HG02981 (cell line): ENCODE measurements at regions not wholly inside any gene's neighbourhood (a gene's known extent, or its start where the extent isn't known, plus 50 kb on each side); places are given as distances from the start of the nearest gene placed in this dataset.

Source experiments
- ATAC-seq: cut with Tn5 transposase; IDR thresholded peaks from one replicate; pipeline ENCODE4 v1.9.1; 2021; ENCODE audit warnings: mild to moderate bottlenecking, moderate library complexity; ENCODE audit not compliant: unreplicated experiment

DNA sequence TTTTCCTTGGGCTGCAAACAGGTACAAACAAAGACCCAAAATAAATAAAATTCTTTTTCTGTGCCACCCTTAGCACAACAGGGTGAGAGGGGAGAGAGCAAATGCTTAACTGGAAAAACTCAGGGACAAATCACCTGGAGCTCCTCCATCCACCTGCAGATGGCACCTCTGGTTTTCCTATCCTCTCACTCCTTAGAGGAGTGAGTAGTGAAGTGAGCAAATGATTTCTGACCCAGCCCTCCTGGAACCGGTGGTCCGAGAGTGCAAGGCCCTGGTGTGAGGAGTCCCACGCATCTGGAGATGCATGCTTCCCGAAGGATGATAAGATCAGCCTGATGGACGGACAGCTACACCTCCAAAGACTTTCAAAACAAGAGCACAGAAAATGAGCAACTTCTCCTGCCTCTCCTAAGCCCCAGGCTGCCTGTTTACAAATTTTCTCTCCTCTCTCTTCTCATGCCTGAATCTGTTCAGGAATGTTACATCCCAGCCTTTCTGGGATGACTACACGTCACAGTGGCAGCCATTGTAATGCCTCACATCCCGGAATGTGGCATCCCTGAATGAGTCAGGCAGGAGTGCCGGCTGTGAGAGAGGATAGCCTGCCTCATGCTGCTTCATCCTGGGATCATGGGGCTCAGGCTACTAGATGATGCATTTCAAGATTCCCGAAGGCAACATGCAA is 86.4 kb downstream of the ADRB2 start:
- no peak for ATAC-seq

DNA sequence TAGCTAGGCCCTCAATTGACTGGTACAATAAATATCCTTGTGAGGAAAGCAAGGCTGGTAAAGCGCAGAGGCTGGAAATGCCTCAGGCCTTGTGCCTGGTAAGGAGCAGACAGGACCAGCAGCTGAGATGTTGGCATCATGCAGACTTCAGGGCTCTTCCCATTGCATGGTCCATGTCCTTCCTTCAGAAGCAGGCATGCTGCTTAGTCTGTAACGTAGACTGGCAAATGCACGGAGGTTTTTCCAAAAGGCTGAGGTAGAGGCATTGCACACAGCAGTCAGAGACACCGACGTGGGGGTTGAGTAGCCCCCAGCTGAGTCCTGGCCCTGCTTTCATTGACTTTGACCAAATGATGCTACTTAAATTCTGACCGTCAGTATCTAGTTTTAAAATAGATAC is 87.1 kb downstream of the ADRB2 start:
- ATAC-seq = no peak

DNA sequence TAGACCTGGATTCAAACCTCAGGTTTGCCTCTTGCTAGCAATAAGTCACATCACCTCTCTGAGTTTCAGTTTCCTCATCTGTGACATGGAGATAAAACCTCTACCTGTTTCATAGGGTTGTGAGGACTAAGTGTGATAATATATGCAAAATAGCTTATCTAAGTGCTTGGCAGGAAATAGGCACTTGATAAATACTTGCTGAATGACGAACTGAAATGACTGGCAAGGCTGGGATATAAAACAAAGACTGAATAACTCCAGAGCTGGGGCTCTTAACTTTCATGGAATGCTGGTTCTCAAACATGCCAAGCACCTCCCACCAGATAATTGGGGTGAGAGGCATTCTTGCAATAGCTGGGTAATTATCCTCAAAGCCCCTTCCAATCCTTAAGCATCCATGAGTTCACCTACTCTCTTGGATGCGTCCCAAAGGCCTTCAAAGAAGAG is 87.6 kb downstream of the ADRB2 start:
- no peak for ATAC-seq

DNA sequence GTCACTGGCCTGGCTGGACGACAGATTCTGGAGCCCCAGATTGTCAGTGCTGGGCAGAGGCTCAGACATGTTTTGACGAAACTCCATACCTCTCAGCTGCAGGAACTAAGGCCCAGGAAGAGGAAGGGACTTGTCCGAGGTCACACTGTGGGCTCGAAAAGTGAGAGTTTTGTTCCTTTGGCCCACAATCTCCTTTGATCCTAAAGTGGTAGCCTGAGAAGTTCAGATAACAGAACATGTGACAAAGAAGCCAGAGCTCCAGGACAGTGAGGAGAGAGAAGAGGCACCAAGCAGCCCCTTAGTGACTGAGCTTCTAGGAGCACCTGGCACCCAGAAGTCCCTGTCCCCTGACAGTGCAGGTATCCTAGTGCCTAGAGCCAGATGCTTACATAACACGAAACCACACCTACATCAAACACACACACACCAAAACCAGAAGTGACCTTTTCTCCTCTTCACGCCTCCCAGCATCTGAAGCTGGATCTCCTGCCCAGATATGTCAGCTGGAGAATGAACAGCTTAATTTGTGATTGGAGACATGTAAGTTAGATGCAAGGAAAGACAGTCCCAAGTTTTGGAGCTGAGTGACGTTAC is 88.9 kb downstream of the ADRB2 start:
- ATAC-seq = no peak

DNA sequence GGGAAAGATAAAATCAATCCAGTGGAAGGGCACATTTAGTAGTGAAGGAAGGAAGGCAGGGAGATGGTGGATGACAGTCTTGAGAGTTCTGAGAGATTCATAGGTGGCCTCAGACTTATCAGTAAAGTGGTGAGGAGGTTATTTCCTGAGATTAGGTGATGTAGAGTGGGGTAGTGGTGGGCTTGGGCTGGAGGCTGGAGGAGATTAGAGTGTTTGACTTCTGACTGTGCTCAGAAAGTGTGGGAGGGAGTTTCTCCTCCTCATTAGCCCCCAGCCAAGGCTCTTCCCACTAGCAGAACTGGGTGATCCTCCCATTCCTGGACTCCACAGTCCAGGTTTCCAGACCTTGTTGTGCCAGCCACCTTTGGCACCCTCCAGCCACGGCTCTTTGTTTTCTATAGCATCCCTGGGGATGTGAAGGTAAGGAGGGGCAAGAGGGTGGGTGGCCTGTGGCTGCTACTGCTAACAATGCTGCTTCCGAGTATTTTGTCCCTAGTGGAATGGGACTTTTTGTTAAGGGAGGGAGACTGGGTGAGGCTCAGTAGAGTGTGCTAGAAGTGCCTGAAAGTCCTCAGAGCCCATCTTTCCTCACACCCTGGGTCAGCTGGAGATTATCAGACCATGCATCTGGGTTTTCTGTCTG is 94.4 kb downstream of the ADRB2 start:
- no peak for ATAC-seq

DNA sequence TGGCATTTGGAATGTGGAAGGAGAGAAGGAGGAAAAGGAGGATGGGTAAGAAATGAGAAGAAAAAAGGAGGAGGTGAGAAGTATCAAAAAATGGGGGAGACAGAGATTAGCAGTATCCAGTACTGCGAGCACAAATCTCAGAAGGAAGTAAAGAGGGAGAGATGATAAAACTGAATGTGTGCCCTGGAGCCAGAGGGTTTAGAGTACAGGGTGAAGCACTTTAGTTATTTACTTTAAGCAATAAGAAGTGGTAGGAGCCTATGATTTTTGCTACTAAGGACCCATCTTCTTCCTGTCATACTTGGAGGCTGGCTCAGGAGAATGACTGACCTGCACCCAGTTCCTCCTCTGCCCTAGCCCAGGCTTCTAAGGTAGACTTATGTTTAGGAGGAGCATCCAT is 94.9 kb downstream of the ADRB2 start:
- ATAC-seq = no peak

DNA sequence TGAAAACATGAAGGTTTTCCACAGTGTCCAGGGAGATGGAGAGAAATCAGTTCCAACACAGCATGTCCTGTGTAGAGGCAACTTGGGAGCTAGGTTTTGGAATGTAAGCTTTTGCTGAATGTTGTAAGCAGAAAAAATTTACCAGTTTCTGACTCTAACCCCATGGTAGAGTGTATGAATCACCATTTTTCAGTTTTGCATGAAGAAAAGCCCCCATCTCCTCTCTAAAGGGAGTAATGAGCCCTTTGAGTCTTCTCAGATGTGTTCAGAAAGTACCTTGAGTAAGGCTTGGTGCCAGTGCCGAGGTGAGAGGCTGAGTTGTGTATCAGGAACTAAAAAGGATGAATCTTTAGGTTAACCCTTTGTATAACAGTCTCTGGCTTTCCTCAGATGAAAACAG is 96.2 kb downstream of the ADRB2 start:
- peak; percentile 79 for ATAC-seq

DNA sequence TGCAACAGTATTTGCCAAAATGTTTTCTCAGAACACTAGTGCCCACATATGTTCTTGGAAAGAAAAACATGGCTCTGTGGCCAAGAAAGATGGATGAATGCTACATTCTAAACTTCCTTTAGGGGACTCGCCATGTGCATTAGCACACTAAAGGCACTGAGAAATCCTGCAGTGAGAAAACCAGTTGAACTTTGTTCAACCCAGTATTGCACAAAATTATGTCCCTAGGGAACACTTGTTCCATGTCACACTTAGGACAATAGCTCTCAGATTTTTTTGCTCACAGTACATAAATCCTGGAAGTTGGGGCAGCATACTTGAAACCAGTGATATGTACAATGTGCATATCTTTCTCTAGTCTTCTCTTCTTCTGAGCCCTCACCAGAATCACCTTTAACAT is 96.6 kb downstream of the ADRB2 start:
- ATAC-seq = no peak

DNA sequence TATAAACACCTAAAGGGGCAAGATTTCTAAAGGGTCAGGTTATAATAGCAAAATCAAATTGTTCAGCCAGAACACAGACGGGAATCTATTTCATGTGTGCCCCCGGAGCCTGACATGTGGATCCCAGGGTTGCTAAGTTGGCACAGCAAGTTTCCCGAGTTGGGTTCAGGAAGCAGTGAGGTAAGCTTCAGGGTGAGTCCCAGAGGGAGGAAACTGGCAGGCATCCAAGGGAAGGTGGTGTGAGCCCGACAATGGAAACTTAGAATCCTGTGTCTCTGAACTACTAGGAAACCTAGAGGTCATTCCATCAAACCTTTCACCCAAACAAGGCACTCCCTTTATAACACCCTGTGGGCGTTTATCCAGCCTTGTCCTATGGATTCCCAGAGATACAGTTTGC is 98.4 kb downstream of the ADRB2 start:
- ATAC-seq = no peak

DNA sequence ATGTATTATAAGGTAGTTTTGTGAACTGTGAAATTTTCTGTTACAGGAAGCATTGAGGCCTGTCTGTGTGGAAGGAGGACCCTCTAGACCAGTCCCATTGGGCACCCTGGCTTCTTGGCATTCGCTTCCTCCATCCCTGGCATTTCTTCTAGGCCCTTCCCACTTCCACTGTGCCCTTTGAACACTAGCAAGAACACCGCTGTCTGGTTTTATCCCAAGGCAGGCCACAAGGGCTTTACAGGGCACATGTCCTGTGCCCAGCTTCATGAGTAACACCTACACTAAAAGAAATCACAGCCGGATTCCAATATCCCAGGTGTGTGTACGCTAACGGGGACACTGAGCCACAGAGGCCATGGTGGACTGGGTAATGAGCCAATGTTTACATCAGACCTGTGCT is 99.8 kb downstream of the ADRB2 start:
- no peak for ATAC-seq

DNA sequence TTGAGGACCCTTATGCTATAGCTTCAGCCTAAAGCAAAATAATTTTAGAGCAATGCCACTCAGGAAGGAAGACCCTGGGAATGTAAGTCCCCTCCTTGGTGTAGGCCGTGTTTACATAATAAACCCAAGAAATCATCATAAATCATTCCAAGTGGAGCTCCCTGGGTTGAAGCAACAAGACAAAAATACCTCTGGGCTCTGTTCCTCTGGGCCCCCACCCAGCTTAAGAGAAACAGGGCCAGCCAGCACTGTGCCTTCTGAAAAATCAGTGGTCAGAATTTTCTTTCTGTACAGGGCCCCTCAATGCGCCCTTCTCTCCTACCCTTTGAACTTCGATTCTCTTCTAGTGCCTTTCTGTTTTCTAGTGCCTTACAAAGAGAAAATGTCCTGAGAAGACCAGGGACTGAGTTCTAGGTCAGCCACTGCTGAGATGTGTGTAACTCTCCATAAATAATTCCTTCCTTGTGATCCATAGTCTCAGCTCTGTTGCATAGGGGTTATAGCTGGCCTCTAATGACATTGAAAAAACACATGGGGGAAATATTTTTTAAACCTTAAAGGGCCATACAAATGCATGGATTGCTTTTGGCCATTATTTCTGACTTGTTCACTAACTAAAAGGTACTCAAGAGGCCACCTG is 101.0 kb downstream of the ADRB2 start:
- ATAC-seq = no peak

DNA sequence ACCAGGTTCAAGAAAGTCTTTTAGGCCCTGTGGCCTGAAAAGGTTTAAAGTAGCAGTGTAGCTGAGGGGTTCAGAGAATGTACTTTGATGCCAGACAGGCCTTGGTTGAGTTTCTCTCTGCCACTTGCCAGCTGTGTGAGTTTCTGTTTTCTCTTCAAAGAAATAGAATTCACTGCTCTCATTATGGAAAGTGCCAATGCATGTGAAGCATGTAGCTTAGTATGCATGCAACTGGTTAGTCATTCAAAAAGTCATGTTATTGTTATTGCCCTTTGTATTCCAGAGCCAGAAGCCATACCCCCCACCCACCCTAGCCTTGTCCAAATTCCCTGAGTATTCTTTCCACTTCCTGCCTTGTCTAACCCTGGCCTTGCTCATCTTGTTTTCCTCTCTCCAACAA is 101.7 kb downstream of the ADRB2 start:
- no peak for ATAC-seq

DNA sequence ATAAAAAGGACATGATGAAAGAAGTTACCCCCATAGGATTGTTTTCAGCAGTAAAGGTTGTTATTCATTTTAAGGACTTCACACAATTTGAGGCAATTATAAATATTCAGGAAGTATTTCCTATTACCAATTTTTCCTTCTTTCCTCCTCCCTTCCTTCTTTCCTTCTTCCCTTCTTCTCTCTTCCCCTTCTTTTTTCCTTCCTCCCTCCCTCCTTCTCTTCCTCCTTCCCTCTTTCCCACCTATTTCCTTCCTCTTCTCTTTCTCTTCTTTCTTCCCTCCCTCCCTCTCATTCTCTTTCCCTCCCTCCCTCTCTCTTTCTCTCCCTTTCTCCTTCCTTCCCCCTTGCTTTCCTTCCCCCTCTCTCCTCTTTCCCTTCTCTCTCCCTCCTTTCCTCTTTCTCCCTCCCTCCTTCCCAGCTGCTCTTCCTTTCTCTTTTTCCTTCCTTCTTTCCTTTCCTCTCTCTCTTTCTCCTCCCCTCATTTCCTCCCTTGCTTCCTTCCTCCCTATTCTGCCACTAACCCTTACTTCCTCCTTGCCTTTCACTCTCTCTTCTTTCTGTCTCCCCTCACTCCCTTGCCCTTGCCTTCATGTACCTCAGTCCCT is 105.1 kb downstream of the ADRB2 start:
- ATAC-seq = no peak

DNA sequence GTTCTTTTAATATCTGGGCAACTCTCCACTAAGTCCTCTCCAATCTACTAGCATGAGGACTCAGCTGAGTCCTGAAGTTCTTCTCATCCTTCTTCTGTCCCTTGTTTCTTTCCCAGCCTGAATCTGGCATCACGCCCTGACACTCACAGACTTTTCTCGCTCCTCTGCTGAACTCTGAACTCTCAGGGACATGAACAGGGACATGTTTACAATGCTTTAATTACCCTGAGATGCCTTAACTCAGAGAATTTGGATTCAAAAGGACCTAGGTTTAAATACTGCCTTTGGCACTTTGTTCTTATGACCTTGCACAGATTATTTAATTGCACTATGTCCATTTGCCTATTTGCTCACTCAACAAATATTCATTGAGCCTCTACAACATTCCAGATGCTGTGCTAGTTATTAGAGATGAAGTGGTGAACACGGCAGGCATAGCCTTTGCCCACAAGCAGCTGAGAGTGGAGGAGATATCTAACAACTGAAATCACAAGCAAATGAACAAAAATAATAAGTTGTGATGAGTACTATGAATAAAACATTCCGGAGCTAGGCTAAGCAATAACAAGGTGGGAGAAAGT is 106.0 kb downstream of the ADRB2 start:
- ATAC-seq = no peak

DNA sequence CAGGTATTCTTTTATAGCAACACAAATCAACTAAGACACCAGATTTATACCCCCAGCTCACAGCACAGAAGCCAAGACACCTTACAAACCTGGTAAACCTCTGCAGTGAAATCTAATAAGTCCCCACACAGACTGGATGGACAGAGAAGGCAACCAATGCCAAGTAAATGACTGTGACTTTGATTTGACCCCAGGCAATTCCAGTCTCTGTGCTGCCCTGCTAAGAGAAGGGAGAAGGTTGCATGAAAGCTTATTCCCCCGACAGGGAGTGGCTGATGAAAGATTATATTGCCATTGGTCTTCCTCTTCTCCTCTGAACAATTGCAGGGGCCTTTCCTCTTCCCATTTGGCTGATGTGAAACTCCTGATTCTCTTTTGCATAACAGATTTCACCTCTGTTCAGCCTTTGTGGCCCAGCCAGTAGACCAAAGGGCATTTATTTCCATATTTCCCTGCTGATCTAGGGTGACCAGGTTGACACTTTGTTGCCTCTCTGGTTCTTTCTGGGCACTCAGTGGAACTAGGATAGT is 107.6 kb downstream of the ADRB2 start:
- no peak for ATAC-seq

DNA sequence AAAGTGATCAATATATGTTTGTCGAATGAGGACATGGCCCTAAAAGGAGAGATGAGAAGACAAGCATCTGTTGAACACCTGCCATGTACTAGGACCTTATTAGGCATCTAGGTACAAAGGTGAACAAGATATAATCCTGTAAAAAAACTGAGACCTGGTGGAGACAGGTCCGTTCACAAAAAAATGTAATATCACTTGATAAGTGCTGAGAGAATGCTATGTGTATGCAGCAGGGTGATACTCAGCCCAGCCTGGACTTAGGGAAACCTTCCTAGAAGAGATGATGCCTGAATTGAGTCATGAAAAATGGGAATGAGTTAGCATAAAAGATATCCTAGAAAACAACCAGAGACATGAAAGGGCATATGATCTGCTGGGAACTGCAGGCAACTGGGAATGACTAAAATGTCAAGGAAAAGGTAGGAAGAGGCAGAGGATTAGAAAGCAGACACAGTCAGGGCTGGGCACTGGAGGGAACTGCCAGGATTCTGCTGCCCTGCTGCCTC is 108.5 kb downstream of the ADRB2 start:
- no peak for ATAC-seq

DNA sequence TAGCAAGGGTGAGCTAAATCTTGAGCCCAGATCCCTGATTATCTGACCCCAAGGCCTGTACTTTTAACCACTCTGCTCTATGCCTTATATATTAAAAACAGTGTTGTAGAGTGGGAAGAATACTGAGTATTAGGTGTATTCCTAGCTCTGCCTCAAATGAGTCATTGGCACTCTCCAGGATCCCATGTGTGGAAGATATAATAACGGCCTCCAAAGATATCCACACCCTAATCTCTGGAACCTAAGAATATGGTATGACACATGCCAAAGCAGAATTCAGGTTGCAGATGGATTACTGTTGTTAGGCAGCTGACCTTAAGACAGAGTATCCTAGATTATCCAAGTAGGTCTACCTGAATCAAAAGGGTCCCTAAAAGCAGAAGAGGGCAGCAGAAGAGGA is 110.8 kb downstream of the ADRB2 start:
- no peak for ATAC-seq

DNA sequence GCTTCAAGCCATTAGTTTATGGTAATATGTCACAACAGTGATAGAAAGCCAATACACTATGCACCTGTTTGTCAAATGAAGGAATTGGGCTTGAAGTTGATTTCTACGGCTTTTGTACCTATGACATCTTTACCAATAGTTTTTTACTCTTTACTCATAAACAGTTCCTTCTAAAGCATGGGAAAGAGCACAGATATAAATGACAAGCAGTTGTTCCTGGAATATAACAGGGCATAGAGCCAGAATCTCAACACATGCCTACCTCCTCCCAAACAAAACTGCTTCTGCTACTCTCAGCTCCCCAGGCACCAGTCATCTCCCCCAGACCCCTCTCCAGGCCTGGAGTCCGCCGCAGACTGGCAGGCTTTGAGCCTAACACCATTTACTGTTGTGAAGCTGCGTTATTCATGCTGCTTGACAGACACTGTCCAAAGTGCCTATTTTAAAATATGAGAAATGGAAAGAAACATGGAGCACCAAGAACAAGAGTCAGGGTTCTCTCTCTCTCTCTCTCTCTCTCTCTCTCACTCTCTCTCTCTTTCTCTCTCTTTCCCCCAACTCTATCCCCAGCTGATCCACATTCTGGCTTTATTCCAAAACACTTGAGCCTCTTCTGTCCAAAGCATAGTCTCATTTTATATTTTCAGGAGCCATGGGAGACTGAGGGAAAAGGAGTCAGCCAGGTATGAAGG is 111.6 kb downstream of the ADRB2 start:
- no peak for ATAC-seq

DNA sequence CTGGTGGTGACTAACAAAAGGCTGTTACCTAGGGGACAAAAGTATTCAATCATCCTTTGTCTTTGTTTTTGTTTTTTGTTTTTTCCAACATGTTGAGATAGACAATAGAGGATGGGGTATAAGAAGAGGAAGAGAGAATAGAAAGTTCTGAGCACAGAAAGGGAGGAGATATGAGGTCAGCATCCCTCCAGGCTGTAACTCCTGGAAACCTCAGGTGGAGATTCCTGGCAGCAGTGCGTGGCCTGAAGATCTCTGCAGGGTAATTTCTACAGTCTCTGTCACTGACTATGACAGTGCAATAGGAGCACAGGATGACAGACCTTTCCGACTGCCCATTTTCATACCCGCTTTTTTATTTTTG is 112.1 kb downstream of the ADRB2 start:
- ATAC-seq = no peak

DNA sequence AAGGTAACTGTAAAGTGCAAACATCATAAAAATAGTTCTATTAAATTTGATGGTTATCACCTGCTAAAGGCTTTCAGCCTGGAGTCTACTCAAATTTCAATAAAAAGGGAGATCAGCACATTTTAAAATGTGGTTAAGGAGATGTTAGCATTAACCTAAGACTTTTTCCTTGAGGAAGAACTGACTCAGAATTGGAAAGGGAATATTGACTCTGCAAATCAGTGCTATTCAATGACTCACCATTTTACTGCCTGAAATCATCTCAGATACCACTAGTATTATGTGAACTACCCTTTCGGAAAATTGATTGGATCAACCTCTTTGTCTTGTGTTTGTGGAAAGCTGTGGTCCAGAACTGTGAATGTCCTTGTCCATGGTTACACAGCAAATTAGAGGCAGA is 113.3 kb downstream of the ADRB2 start:
- ATAC-seq = no peak
